ENCODE measurements at regions not wholly inside any gene's neighbourhood (a gene's known extent, or its start where the extent isn't known, plus 50 kb on each side); places are given as distances from the start of the nearest gene placed in this dataset.

- Histone ChIP-seq H3K27ac (ENCODE audit: low read depth, low read length) (no peak overlapping the region), H3K27me3 (ENCODE audit: control insufficient read depth in 1 of 2, insufficient read depth in 2 of 2, low read length in 2 of 2) (no peaks in the 10 kb centered on the region), H3K36me3 (ENCODE audit: insufficient read depth, low read length) (no peaks in the 10 kb centered on the region), H3K4me3 (ENCODE audit: low read depth in 1 of 2, low read length in 2 of 2) (no peak overlapping the region), H3K9me3 (ENCODE audit: low read length) (no peaks in the 10 kb centered on the region), H3K4me1 (ENCODE audit: insufficient read depth, low read length) (peaks cover 18% of the 10 kb centered on the region), H3K9ac (ENCODE audit: low read length) (no peak overlapping the region)
These were observed 120.7 kb upstream of the SLC38A2 start for GRCh38 chr12:46493150-46493833.

- Histone ChIP-seq H3K9me3 (ENCODE audit: low read length) (no peaks in the 10 kb centered on the region), H3K27me3 (ENCODE audit: control insufficient read depth in 1 of 2, insufficient read depth in 2 of 2, low read length in 2 of 2) (no peaks in the 10 kb centered on the region), H3K27ac (ENCODE audit: low read depth, low read length) (no peak overlapping the region), H3K4me1 (ENCODE audit: insufficient read depth, low read length) (peaks cover 18% of the 10 kb centered on the region), H3K36me3 (ENCODE audit: insufficient read depth, low read length) (no peaks in the 10 kb centered on the region), H3K4me3 (ENCODE audit: low read depth in 1 of 2, low read length in 2 of 2) (no peak overlapping the region), H3K9ac (ENCODE audit: low read length) (no peak overlapping the region)
These were observed 120.0 kb upstream of the SLC38A2 start for GRCh38 chr12:46492471-46493085.

- H3K4me1 ChIP-seq (ENCODE audit: insufficient read depth, low read length): peaks cover 18% of the 10 kb centered on the region
- H3K4me3 ChIP-seq (ENCODE audit: low read depth in 1 of 2, low read length in 2 of 2): no peak overlapping the region
- H3K9ac ChIP-seq (ENCODE audit: low read length): no peak overlapping the region
- H3K27ac ChIP-seq (ENCODE audit: low read depth, low read length): no peak overlapping the region
- no peaks in the 10 kb centered on the region for H3K27me3 ChIP-seq (ENCODE audit: control insufficient read depth in 1 of 2, insufficient read depth in 2 of 2, low read length in 2 of 2)
- H3K9me3 ChIP-seq (ENCODE audit: low read length): no peaks in the 10 kb centered on the region
- no peaks in the 10 kb centered on the region for H3K36me3 ChIP-seq (ENCODE audit: insufficient read depth, low read length)
These were observed 119.0 kb upstream of the SLC38A2 start for GRCh38 chr12:46491548-46491947.

- Histone ChIP-seq H3K9me3 (ENCODE audit: low read length) (no peaks in the 10 kb centered on the region), H3K4me3 (ENCODE audit: low read depth in 1 of 2, low read length in 2 of 2) (no peak overlapping the region), H3K36me3 (ENCODE audit: insufficient read depth, low read length) (no peaks in the 10 kb centered on the region), H3K27ac (ENCODE audit: low read depth, low read length) (no peak overlapping the region), H3K27me3 (ENCODE audit: control insufficient read depth in 1 of 2, insufficient read depth in 2 of 2, low read length in 2 of 2) (no peaks in the 10 kb centered on the region), H3K9ac (ENCODE audit: low read length) (no peak overlapping the region), H3K4me1 (ENCODE audit: insufficient read depth, low read length) (peaks cover 18% of the 10 kb centered on the region)
These were observed 118.1 kb upstream of the SLC38A2 start for GRCh38 chr12:46490635-46491034.

GRCh38 chr12:46489951-46490388, 117.4 kb upstream of the SLC38A2 start:
- H3K4me3 ChIP-seq (ENCODE audit: low read depth in 1 of 2, low read length in 2 of 2): no peak overlapping the region
- no peak overlapping the region for H3K9ac ChIP-seq (ENCODE audit: low read length)
- no peaks in the 10 kb centered on the region for H3K36me3 ChIP-seq (ENCODE audit: insufficient read depth, low read length)
- no peak overlapping the region for H3K27ac ChIP-seq (ENCODE audit: low read depth, low read length)
- H3K27me3 ChIP-seq (ENCODE audit: control insufficient read depth in 1 of 2, insufficient read depth in 2 of 2, low read length in 2 of 2): no peaks in the 10 kb centered on the region
- H3K9me3 ChIP-seq (ENCODE audit: low read length): no peaks in the 10 kb centered on the region
- H3K4me1 ChIP-seq (ENCODE audit: insufficient read depth, low read length): peaks cover 18% of the 10 kb centered on the region

- Histone ChIP-seq H3K27ac (ENCODE audit: low read depth, low read length) (no peak overlapping the region), H3K4me1 (ENCODE audit: insufficient read depth, low read length) (peaks cover 11% of the 10 kb centered on the region), H3K4me3 (ENCODE audit: low read depth in 1 of 2, low read length in 2 of 2) (no peak overlapping the region), H3K36me3 (ENCODE audit: insufficient read depth, low read length) (no peaks in the 10 kb centered on the region), H3K9ac (ENCODE audit: low read length) (no peak overlapping the region), H3K27me3 (ENCODE audit: control insufficient read depth in 1 of 2, insufficient read depth in 2 of 2, low read length in 2 of 2) (no peaks in the 10 kb centered on the region), H3K9me3 (ENCODE audit: low read length) (no peaks in the 10 kb centered on the region)
These were observed 115.1 kb upstream of the SLC38A2 start for GRCh38 chr12:46487567-46488131.

GRCh38 chr12:46486588-46486987, 114.0 kb upstream of the SLC38A2 start:
- Histone ChIP-seq H3K4me1 (ENCODE audit: insufficient read depth, low read length) (peaks cover 11% of the 10 kb centered on the region), H3K27me3 (ENCODE audit: control insufficient read depth in 1 of 2, insufficient read depth in 2 of 2, low read length in 2 of 2) (no peaks in the 10 kb centered on the region), H3K9ac (ENCODE audit: low read length) (no peak overlapping the region), H3K27ac (ENCODE audit: low read depth, low read length) (no peak overlapping the region), H3K36me3 (ENCODE audit: insufficient read depth, low read length) (no peaks in the 10 kb centered on the region), H3K9me3 (ENCODE audit: low read length) (no peaks in the 10 kb centered on the region), H3K4me3 (ENCODE audit: low read depth in 1 of 2, low read length in 2 of 2) (no peak overlapping the region)

- no peak overlapping the region for H3K4me3 ChIP-seq (ENCODE audit: low read depth in 1 of 2, low read length in 2 of 2)
- no peak overlapping the region for H3K9ac ChIP-seq (ENCODE audit: low read length)
- peaks cover 10% of the 10 kb centered on the region for H3K4me1 ChIP-seq (ENCODE audit: insufficient read depth, low read length)
- H3K27me3 ChIP-seq (ENCODE audit: control insufficient read depth in 1 of 2, insufficient read depth in 2 of 2, low read length in 2 of 2): no peaks in the 10 kb centered on the region
- no peaks in the 10 kb centered on the region for H3K9me3 ChIP-seq (ENCODE audit: low read length)
- H3K36me3 ChIP-seq (ENCODE audit: insufficient read depth, low read length): no peaks in the 10 kb centered on the region
- H3K27ac ChIP-seq (ENCODE audit: low read depth, low read length): no peak overlapping the region
These were observed 113.3 kb upstream of the SLC38A2 start for GRCh38 chr12:46485853-46486252.

GRCh38 chr12:46484396-46485061, 112.0 kb upstream of the SLC38A2 start:
- Histone ChIP-seq H3K9me3 (ENCODE audit: low read length) (no peaks in the 10 kb centered on the region), H3K9ac (ENCODE audit: low read length) (no peak overlapping the region), H3K27me3 (ENCODE audit: control insufficient read depth in 1 of 2, insufficient read depth in 2 of 2, low read length in 2 of 2) (no peaks in the 10 kb centered on the region), H3K27ac (ENCODE audit: low read depth, low read length) (no peak overlapping the region), H3K36me3 (ENCODE audit: insufficient read depth, low read length) (no peaks in the 10 kb centered on the region), H3K4me3 (ENCODE audit: low read depth in 1 of 2, low read length in 2 of 2) (no peak overlapping the region), H3K4me1 (ENCODE audit: insufficient read depth, low read length) (no peaks in the 10 kb centered on the region)

- H3K4me3 ChIP-seq (ENCODE audit: low read depth in 1 of 2, low read length in 2 of 2): no peak overlapping the region
- no peaks in the 10 kb centered on the region for H3K27me3 ChIP-seq (ENCODE audit: control insufficient read depth in 1 of 2, insufficient read depth in 2 of 2, low read length in 2 of 2)
- no peaks in the 10 kb centered on the region for H3K36me3 ChIP-seq (ENCODE audit: insufficient read depth, low read length)
- no peaks in the 10 kb centered on the region for H3K4me1 ChIP-seq (ENCODE audit: insufficient read depth, low read length)
- no peak overlapping the region for H3K27ac ChIP-seq (ENCODE audit: low read depth, low read length)
- H3K9me3 ChIP-seq (ENCODE audit: low read length): no peaks in the 10 kb centered on the region
- H3K9ac ChIP-seq (ENCODE audit: low read length): no peak overlapping the region
These were observed 111.2 kb upstream of the SLC38A2 start for GRCh38 chr12:46483572-46484395.

- H3K9ac ChIP-seq (ENCODE audit: low read length): no peak overlapping the region
These were observed 108.2 kb upstream of the SLC38A2 start for GRCh38 chr12:46480724-46481123.

More at GRCh38 chr12:46480724-46481123, 108.2 kb upstream of the SLC38A2 start:
- H3K27ac ChIP-seq (ENCODE audit: low read depth, low read length): no peak overlapping the region
- no peaks in the 10 kb centered on the region for H3K27me3 ChIP-seq (ENCODE audit: control insufficient read depth in 1 of 2, insufficient read depth in 2 of 2, low read length in 2 of 2)
- no peak overlapping the region for H3K4me3 ChIP-seq (ENCODE audit: low read depth in 1 of 2, low read length in 2 of 2)
- no peaks in the 10 kb centered on the region for H3K4me1 ChIP-seq (ENCODE audit: insufficient read depth, low read length)
- no peaks in the 10 kb centered on the region for H3K36me3 ChIP-seq (ENCODE audit: insufficient read depth, low read length)
- H3K9me3 ChIP-seq (ENCODE audit: low read length): no peaks in the 10 kb centered on the region
